HCT116 (cell line): ENCODE measurements at regions not wholly inside any gene's neighbourhood (a gene's known extent, or its start where the extent isn't known, plus 50 kb on each side); places are given as distances from the start of the nearest gene placed in this dataset.
"Not testable (repeated sequence)": the region's sequence is repeated elsewhere in the genome, so short reads cannot be mapped to it uniquely, and the experiment has no call there.

ENCODE experiments used
- ATAC-seq: fragments of 200-7000 bp; cut with Tn5 transposase; 2 replicates; pipeline ENCODE4 v1.9.1; 2020; ENCODE audit warnings: mild to moderate bottlenecking, moderate library complexity
- BruUV-seq: library from RNA; stranded (reverse); fragments of 400-500 nt; replicated peaks from 2 replicates; lab custom pipeline; 2021; lab: Mats Ljungman, UMichigan
- CTCF ChIA-PET: fragments of 300-600 bp; sonication (Branson Sonifier 250); formaldehyde crosslinking; loops from one replicate; lab custom pipeline; 2021; ENCODE audit warnings: antibody characterized with exemption; lab: Charles Lee
- POLR2A ChIA-PET: fragments of 300-600, 350-600 bp; sonication (Branson Sonifier 250); formaldehyde crosslinking; loops from one replicate; lab custom pipeline; 2021; ENCODE audit warnings: antibody characterized with exemption; lab: Charles Lee
- RAD21 ChIA-PET, 2 experiments: fragments of 300-600 bp; sonication (Branson Sonifier 250); formaldehyde crosslinking; loops; one replicate each; lab custom pipeline; 2023; ENCODE audit warnings: low total read pairs in 2 of 2; ENCODE audit not compliant: uncharacterized antibody in 2 of 2, unreplicated experiment in 2 of 2, low non-redundant PET in 1 of 2; lab: Charles Lee
- DNase-seq: peaks from one replicate; pipeline ENCODE4 v3.0.0-alpha.2; 2010; ENCODE audit warnings: low read depth, low spot score
- H2AFZ ChIP-seq: fragments of 200-600 bp; shearing (Covaris generic), sonication (generic); 2 replicates; pipeline ENCODE4 v1.6.1; 2017; ENCODE audit warnings: low read depth, mixed run types, mixed read lengths, antibody characterized with exemption, low read length; ENCODE audit not compliant: poor library complexity, severe bottlenecking
- H3K27ac ChIP-seq: 2 replicates; pipeline ENCODE4 v1.5.1; 2012; ENCODE audit warnings: low read depth, low read length
- H3K27me3 ChIP-seq: fragments of 200-600 bp; sonication (generic); 2 replicates; pipeline ENCODE4 v1.6.1; 2016; ENCODE audit warnings: mixed run types, low read length, mixed read lengths; ENCODE audit not compliant: insufficient read depth
- H3K36me3 ChIP-seq, 2 experiments: fragments of 200-500 bp in 1 of 2; fragments of 200-600 bp in 1 of 2; sonication (Bioruptor generic) in 1 of 2; sonication (generic) in 1 of 2; 2 replicates each; pipeline versions ENCODE4 v1.5.1 to v1.6.1; 2014 to 2016; ENCODE audit warnings: low read length in 2 of 2, inconsistent platforms in 1 of 2, mixed read lengths in 1 of 2, mixed run types in 1 of 2; ENCODE audit not compliant: insufficient read depth in 2 of 2, control insufficient read depth in 1 of 2
- H3K4me1 ChIP-seq, 2 experiments: fragments of 200-600 bp in 1 of 2; sonication (generic) in 1 of 2; 2 replicates each; pipeline versions ENCODE4 v1.5.1 to v1.6.1; 2012 to 2017; ENCODE audit warnings: low read length in 2 of 2, inconsistent platforms in 1 of 2, mild to moderate bottlenecking in 1 of 2, mixed read lengths in 1 of 2, mixed run types in 1 of 2, moderate library complexity in 1 of 2; ENCODE audit not compliant: insufficient read depth in 2 of 2, control insufficient read depth in 1 of 2
- H3K4me2 ChIP-seq: fragments of 200-600 bp; sonication (generic); 2 replicates; pipeline ENCODE4 v1.6.1; 2017; ENCODE audit warnings: mixed run types, low read length, mixed read lengths
- H3K4me3 ChIP-seq, 2 experiments: fragments of 200-600 bp in 1 of 2; sonication (generic) in 1 of 2; replicated peaks in 1 of 2; 2 replicates each; pipeline ENCODE4 v1.5.1; 2011 to 2016; ENCODE audit warnings: low read length in 2 of 2, control low read depth in 1 of 2, low read depth in 1 of 2, mild to moderate bottlenecking in 1 of 2, mixed read lengths in 1 of 2, mixed run types in 1 of 2
- H3K79me2 ChIP-seq: fragments of 200-600 bp; sonication (generic); 2 replicates; pipeline ENCODE4 v1.6.1; 2017; ENCODE audit warnings: mild to moderate bottlenecking, mixed run types, low read length, moderate library complexity, mixed read lengths; ENCODE audit not compliant: insufficient read depth
- H3K9ac ChIP-seq: fragments of 200-600 bp; sonication (generic); 2 replicates; pipeline ENCODE4 v1.6.1; 2016; ENCODE audit warnings: low read length, mixed read lengths
- H3K9me2 ChIP-seq: fragments of 200-600 bp; sonication (generic), shearing (Covaris generic); 2 replicates; pipeline ENCODE4 v1.6.1; 2017; ENCODE audit warnings: mixed run types, mild to moderate bottlenecking, moderate library complexity; ENCODE audit not compliant: insufficient read depth
- H3K9me3 ChIP-seq, 2 experiments: fragments of 200-500 bp in 1 of 2; fragments of 200-600 bp in 1 of 2; sonication (Bioruptor generic) in 1 of 2; sonication (generic) in 1 of 2; 2 replicates each; pipeline ENCODE4 v1.6.1; 2014 to 2017; ENCODE audit warnings: low read length in 2 of 2, mixed read lengths in 2 of 2, inconsistent platforms in 1 of 2, low read depth in 1 of 2, mild to moderate bottlenecking in 1 of 2, mixed run types in 1 of 2, moderate library complexity in 1 of 2; ENCODE audit not compliant: control insufficient read depth in 1 of 2, insufficient read depth in 1 of 2
- H4K20me1 ChIP-seq: fragments of 200-600 bp; sonication (generic), shearing (Covaris generic); 2 replicates; pipeline ENCODE4 v1.6.1; 2017; ENCODE audit warnings: mixed run types, mild to moderate bottlenecking, moderate library complexity; ENCODE audit not compliant: insufficient read depth
- ATF3 ChIP-seq: IDR thresholded peaks from 2 replicates; pipeline ENCODE4 v1.6.1; 2012
- CBX3 ChIP-seq: IDR thresholded peaks from 2 replicates; pipeline ENCODE4 v1.6.1; 2012; ENCODE audit warnings: low read depth
- CTCF ChIP-seq, 3 experiments: fragments of 200-600 bp in 1 of 3; sonication (generic) in 1 of 3; IDR thresholded peaks in 2 of 3; conservative IDR thresholded peaks in 1 of 3; 2 replicates each; pipeline ENCODE4 v1.5.1; 2012 to 2017; ENCODE audit warnings: low read depth in 2 of 3, low read length in 2 of 3, antibody characterized with exemption in 1 of 3, borderline replicate concordance in 1 of 3, control low read depth in 1 of 3, mild to moderate bottlenecking in 1 of 3, mixed read lengths in 1 of 3, mixed run types in 1 of 3, moderate library complexity in 1 of 3; ENCODE audit not compliant: insufficient read depth in 1 of 3
- JUND ChIP-seq: IDR thresholded peaks from 2 replicates; pipeline ENCODE4 v1.6.1; 2012
- SP1 ChIP-seq: IDR thresholded peaks from 2 replicates; pipeline ENCODE4 v1.6.1; 2012; ENCODE audit warnings: low read depth
- YY1 ChIP-seq: IDR thresholded peaks from 2 replicates; pipeline ENCODE4 v1.6.1; 2011; ENCODE audit warnings: low read length, low read depth, moderate library complexity, mild to moderate bottlenecking; ENCODE audit not compliant: insufficient replicate concordance; ENCODE audit errors: extremely low read depth
- ZFX ChIP-seq: fragments of 450-650 bp; IDR thresholded peaks from 2 replicates; pipeline ENCODE4 v1.6.1; 2017
- ZNF274 ChIP-seq: fragments of 200-500 bp; sonication (Bioruptor generic); IDR thresholded peaks from 2 replicates; pipeline ENCODE4 v1.6.1; 2014; ENCODE audit warnings: mild to moderate bottlenecking, low read depth, low read length, inconsistent platforms
- intact Hi-C: fragments of 100-400 bp; cut with micrococcal nuclease; formaldehyde crosslinking; loops from 2 replicates; pipeline ENCODE4 v1.10.0; 2022

GRCh38 chrX:28158019-28158777 is 176.9 kb upstream of the DCAF8L1 start:
- no peak overlapping the region for H2AFZ ChIP-seq
- H3K4me2 ChIP-seq = no peak overlapping the region
- no peaks in the 10 kb centered on the region for H4K20me1 ChIP-seq
- ChIA-PET CTCF (no interaction called here), RAD21 (no interaction called here), POLR2A (no interaction called here)
- H3K36me3 ChIP-seq = no peaks in the 10 kb centered on the region
- no peak overlapping the region for H3K4me3 ChIP-seq
- DNase-seq = no peak
- H3K79me2 ChIP-seq = no peaks in the 10 kb centered on the region
- H3K4me1 ChIP-seq = no peaks in the 10 kb centered on the region
- H3K9me2 ChIP-seq = no peaks in the 10 kb centered on the region
- TF ChIP-seq SP1 (no peak), JUND (no peak), ATF3 (no peak), ZNF274 (no peak), YY1 (no peak), ZFX (no peak), CTCF (IDR thresholded peaks at IDR 0.05 in 2 of 3, conservative IDR thresholded peaks at IDR 0.05 in 1 of 3; ENCODE audit: borderline replicate concordance in 1 of 3, insufficient read depth in 1 of 3, low read depth in 2 of 3, low read length in 2 of 3) (no peak), CBX3 (no peak)
- H3K27ac ChIP-seq = no peak overlapping the region
- intact Hi-C loops = no loop called here
- no TSS peak for BruUV-seq
- no peak overlapping the region for H3K9ac ChIP-seq
- H3K9me3 ChIP-seq = no peaks in the 10 kb centered on the region
- H3K27me3 ChIP-seq = no peaks in the 10 kb centered on the region
- ATAC-seq = no peak

- H3K4me1 ChIP-seq, H3K27me3 ChIP-seq, H2AFZ ChIP-seq, H3K27ac ChIP-seq, H3K9me3 ChIP-seq, H3K9ac ChIP-seq, H3K9me2 ChIP-seq, H3K4me3 ChIP-seq, BruUV-seq, H3K79me2 ChIP-seq, ATAC-seq, H4K20me1 ChIP-seq, POLR2A ChIA-PET, CTCF ChIA-PET, intact Hi-C loops, RAD21 ChIA-PET, DNase-seq, H3K36me3 ChIP-seq, H3K4me2 ChIP-seq: not testable (repeated sequence)
Measured at GRCh38 chrX:28152263-28152662, 171.0 kb upstream of the DCAF8L1 start.
